HCEC 1CT (cell line): ENCODE measurements at regions not wholly inside any gene's neighbourhood (a gene's known extent, or its start where the extent isn't known, plus 50 kb on each side); places are given as distances from the start of the nearest gene placed in this dataset.

Experiments
- DNase-seq: peaks from one replicate; pipeline ENCODE4 v3.0.0-alpha.2; 2017

- DNase-seq, result no peak
Measured at GRCh38 chr1:103344930-103345329, 180.6 kb upstream of the RNPC3 start.

GRCh38 chr1:103341377-103341880, 184.1 kb upstream of the RNPC3 start:
- no peak for DNase-seq

- DNase-seq, result no peak
Measured at GRCh38 chr1:103337779-103338178, 187.7 kb upstream of the RNPC3 start.

DNA sequence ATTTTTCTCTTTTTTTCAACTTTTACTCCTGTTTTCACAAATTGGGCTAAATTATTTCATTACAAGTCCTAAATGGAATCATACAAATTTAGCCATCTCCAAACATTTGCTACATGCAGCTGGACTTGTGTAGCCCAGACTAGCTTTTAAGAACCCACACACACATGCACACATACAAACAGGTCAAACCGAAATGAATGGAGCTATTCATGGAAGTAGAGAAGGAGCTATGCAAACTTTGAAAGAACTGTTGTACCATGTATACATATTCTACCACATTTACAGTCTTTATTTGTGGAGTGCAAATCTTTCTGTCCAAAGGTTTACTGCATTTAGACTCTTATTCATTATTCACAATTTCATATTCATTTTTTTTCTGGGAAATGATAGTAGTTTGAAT, 189.1 kb upstream of the RNPC3 start:
- no peak for DNase-seq

- no peak for DNase-seq
Measured at GRCh38 chr1:103333141-103333540, 192.4 kb upstream of the RNPC3 start.

DNA sequence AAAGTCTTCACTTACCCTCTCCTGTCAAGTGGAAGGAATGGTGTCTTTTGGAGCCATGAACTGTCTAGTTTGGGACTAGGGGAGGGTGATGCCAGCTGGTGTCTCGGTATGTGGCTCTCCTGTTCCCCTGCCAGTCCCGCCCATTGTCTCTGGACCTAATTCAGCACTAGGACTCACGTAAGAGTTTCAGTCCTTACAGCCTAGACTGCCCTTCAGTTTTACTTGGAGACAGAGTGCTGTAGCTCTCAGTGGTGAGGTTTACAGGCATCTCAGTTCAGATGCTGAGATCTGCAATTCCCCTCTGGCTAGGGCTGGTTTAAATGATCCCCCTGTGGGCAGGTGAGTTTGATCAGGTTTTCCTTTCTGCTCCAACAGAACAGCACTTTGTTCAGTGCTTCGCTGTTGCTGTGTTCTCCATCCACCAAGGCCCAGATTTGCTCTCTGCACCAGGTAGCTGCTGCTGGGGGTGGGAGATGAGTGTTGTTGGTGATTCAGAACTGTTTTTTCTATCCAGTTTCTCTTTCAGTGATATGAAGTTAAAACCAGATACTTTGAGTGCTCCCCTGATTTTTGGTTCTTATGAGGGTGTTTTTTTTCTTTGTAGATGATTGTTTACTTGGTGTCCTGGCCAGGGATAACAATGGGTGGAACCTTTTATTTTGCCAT, 198.3 kb upstream of the RNPC3 start:
- DNase-seq, result no peak

GRCh38 chr1:103326595-103326994, 198.9 kb upstream of the RNPC3 start:
- no peak for DNase-seq

GRCh38 chr1:103309786-103310185, 201.5 kb upstream of the COL11A1 start:
- no peak for DNase-seq

DNA sequence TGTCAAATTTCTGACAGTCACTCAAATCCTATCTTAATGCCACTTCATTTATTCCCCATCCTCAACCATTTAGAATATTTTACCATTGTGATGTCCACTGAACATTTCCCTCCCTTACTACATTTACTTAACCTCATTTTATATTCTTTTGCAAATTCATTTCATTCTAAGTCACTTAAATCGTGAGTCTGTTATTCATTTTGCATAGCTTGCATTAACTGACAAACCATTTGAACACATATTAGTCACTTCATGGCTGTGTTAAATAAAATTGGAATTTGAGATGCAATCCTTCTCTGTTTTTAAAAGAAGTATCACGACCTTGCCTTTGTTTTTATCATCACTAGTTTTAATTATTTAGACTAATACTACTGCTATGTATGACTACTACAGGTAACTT, 199.4 kb upstream of the COL11A1 start:
- DNase-seq, result no peak

DNA sequence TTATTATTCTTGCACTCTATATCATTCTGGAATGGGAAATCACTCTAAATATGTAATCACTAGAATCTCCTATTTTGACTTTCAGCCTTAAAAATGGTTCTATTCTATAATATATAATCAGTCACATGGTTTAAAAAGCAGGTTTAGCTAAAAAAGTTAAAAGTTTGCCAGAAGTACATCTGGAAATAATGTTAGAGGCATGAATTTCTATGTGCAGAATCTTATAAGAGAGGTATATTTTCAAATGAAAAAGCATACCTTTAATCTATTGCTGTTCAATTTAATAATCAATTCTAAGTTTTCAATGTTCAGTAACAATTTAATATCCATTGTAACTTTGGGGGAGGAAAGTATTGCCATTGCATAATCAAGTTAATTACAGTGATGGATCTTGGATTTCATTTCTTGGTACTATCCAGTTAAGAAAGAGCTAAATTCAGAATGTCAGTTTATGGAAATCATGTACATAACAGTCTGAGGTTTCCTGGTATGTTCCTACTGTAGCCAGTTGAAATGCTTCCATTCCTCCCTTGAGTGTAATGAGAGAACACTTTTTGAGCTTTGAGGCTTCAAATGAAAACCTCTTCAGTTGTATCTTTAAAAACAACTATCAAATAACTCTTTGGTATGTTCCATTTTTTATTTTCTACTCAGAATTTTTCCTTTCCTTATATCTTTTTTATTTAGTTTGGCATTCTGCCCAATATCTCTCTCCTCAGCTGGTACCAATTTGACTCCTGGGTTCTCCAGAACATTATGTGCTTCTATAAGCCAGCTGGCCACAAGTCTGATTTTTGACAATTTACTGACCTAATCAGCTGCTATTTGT, 175.7 kb upstream of the COL11A1 start:
- DNase-seq, result no peak

- no peak for DNase-seq
Measured at GRCh38 chr1:103283371-103283770, 175.0 kb upstream of the COL11A1 start.

DNA sequence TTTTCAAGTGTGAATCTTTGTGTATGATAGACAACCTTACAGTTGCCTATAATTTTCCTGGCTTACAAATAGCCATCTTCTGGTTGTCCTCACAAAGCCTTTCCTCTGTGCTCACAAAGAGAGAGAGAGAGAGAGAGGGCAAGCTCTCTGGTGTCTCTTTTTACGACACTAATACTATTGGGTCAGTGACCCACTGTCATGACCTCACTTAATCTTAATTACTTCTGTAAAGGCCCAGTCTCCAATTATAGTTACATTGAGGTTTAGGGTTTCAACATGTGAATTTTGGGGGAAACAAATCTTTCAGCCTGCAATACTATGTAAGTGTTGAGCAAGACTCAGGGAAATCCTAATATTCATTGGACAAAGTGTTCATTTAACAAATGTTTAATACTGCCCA, 167.4 kb upstream of the COL11A1 start:
- DNase-seq, result peak; percentile 3

GRCh38 chr1:103274886-103275285, 166.6 kb upstream of the COL11A1 start:
- no peak for DNase-seq

DNA sequence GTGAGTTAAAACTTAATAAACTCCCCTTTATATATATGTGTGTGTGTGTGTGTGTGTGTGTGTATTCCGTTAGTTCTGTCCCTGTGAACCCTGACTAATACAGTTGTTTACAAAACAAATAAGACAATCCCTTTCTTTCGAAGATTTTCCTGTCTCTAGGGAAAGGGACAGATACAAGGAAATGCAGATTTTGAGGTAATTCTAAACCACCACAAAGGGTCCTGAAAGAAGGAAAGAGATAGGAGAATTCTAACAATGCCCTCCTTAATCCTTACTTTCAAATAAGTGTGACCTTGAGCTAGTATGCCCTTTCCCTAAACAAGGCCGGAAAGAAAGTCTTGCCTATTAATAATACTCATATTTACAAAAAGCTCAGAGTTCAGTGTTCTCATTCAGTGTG, 164.8 kb upstream of the COL11A1 start:
- DNase-seq, result no peak

DNA sequence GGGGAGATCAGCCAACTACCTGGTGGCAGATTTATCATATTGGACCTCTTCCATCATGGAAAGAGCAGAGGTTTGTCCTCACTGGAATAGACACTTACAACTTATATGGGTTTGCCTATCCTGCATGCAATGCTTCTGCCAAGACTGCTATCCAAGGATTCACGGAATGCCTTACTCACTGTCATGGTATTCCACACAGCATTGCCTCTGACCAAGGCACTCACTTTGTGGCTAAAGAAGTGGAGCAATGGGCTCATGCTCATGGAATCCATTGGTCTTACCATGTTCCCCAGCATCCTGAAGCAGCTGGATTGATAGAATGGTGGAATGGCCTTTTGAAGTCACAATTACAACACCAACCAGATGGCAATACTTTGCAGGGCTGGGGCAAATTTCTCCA, 163.1 kb upstream of the COL11A1 start:
- peak; percentile 69 for DNase-seq

GRCh38 chr1:103267893-103268292, 159.6 kb upstream of the COL11A1 start:
- no peak for DNase-seq

DNA sequence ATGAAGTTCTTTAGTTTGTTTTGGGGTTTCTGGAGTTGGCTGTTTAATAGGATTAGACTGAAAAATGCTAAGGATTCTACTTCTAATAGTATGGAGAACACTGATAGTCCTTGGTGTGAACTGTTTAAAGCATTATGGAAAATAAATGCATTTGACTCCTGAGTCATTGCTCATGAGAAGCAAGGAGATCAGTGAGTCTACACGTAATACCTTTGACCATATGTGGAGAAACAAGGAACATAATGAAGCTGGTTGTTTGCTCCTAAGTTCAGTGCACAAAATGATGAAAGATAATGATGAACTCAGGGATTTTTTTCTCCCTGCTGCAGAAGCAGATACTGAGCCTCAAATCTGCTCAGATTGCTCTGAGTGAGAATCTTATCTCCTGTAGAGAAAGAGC, 158.9 kb upstream of the COL11A1 start:
- peak; percentile 10 for DNase-seq

DNA sequence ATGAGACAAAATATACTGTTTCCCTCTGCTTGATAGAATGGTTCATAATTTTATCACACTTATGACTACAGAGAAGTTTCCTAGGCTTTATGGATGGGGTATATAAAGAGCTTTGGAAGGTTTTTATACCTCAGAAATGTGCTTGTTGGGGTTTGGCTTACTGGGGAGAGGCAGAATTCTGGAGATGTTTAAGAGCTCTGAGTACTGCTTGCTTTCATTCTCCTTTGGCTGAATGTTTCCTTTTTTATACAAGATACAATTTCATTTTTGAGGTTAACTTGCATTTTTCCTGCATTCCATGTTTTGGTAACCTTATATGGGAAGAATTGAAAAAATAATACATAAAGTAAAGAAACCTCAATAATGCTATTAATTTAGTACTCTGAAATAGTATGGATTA, 157.7 kb upstream of the COL11A1 start:
- peak; percentile 48 for DNase-seq

GRCh38 chr1:103265551-103265950, 157.2 kb upstream of the COL11A1 start:
- DNase-seq, result peak; percentile 30

DNA sequence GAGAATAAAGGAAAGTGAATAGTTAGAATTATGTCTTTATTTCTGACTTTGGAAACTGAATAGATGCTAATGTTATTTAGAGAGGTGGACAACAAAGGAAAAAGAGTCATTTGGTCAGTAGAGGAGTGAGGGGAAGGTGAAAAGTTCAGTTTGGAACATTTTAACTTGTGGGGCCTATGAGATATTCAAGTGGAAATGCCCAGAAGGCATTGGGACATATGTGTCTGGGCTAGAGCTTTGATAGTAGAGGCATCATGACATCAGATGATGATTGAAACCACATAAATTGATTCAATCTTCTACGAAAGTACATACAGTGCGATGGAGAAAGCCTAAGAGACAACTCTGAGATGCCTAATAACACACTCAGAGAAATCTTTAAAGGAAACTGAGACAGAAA, 151.7 kb upstream of the COL11A1 start:
- no peak for DNase-seq

GRCh38 chr1:103256490-103256889, 148.2 kb upstream of the COL11A1 start:
- peak; percentile 54 for DNase-seq

- no peak for DNase-seq
Measured at GRCh38 chr1:103254691-103255090, 146.4 kb upstream of the COL11A1 start.

DNA sequence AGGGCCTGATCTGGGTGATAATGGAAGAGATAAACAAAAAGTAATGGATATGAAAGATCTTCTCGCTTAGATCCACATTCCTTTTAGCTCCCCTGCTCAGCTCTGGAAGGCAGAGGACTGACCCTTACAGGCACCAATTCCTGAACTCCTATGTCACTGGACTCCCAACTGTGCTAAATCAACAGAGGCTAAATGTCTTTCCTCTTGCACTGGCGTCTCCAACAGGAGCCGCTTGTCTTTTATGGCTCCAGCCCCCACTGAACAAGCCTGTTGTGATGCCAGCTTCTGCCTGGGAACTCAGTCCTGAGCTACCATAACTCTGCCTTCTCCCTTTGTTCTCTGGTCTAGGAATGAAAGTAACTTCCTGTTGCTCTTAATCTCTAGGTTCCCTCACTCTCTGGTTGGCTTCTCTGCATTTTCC, 142.1 kb upstream of the COL11A1 start:
- DNase-seq, result no peak

GRCh38 chr1:103248417-103249102, 140.2 kb upstream of the COL11A1 start:
- DNase-seq, result no peak
